Pancreas (tissue), 10 donors: ENCODE measurements at regions not wholly inside any gene's neighbourhood (a gene's known extent, or its start where the extent isn't known, plus 50 kb on each side); places are given as distances from the start of the nearest gene placed in this dataset.
A peak's percentile ranks its signal among the peaks of the same experiment; 100 is the strongest.

Source experiments
- ATAC-seq, 4 donors: fragments of 200-7000 bp; cut with Tn5 transposase; one replicate each; pipeline versions ENCODE4 v1.8.0 to v1.9.1; 2020; ENCODE audit warnings: mild to moderate bottlenecking in 4 of 4, moderate library complexity in 4 of 4
- DNase-seq, 6 donors: peaks; one replicate each; pipeline ENCODE4 v3.0.0-alpha.2; 2020
- FAIRE-seq: peaks from 2 replicates; lab custom pipeline; 2012; peaks lifted over from hg19 to GRCh38; lab: Jason Lieb, UNC
- H3K27ac ChIP-seq, 4 donors: fragments of 200-600 bp; sonication (generic); 1 replicate in 3 of 4; 2 replicates in 1 of 4; pipeline versions ENCODE4 v1.5.0 to v1.8.0; 2020
- H3K27me3 ChIP-seq, 4 donors: fragments of 200-600 bp; one replicate each; pipeline ENCODE4 v1.8.0; 2021
- H3K36me3 ChIP-seq, 3 donors: fragments of 200-600 bp; sonication (generic) in 1 of 3; one replicate each; pipeline versions ENCODE4 v1.5.0 to v1.8.0; 2020 to 2021
- H3K4me1 ChIP-seq, 3 donors: fragments of 200-600 bp; one replicate each; pipeline ENCODE4 v1.8.0; 2021
- H3K4me3 ChIP-seq, 4 donors: fragments of 200-600 bp; sonication (generic) in 2 of 4; one replicate each; pipeline versions ENCODE4 v1.5.0 to v1.8.0; 2020 to 2021
- H3K9me3 ChIP-seq, 4 donors: fragments of 200-600 bp; one replicate each; pipeline ENCODE4 v1.8.0; 2021
- WGBS, 2 donors: extraction: QIAGEN DNeasy Blood & Tissue Kit; methylation state at CpG; one replicate each; pipeline ENCODE4 v1.1.7; 2013; 5-methylcytosine and 5-hydroxymethylcytosine counted together
- intact Hi-C, 3 donors: fragments of 100-400 bp; cut with DNase I; formaldehyde crosslinking; loops; one replicate each; pipeline versions ENCODE4 v1.11.1 to v1.14.2; 2022
- TF ChIP-seq, protein P1 (sequence below), 4 donors: fragments of 200-600 bp; sonication (generic) in 3 of 4; IDR thresholded peaks; one replicate each; pipeline versions ENCODE4 v1.5.0 to v1.8.0; 2021; ENCODE audit warnings: antibody characterized with exemption in 4 of 4
- donor health status: healthy with polysubstance abuse.
- donor health status: DM: no; HTN: no; CAD: no; lungs with moderate emphysema.
- donor health status: DM: no; HTN: no; CAD: no.
- donor health status: control.
- donor health status: control.
- donor health status: Bipolar disorder and iron deficiency.
- donor health status: DM: yes; HTN: yes; CAD: no.
- donor health status: DM: no; HTN: no; CAD: no.
- donor health status: DM: no; HTN: no; CAD: no.
- donor health status: DM: yes; HTN: yes; CAD: no.

DNA sequence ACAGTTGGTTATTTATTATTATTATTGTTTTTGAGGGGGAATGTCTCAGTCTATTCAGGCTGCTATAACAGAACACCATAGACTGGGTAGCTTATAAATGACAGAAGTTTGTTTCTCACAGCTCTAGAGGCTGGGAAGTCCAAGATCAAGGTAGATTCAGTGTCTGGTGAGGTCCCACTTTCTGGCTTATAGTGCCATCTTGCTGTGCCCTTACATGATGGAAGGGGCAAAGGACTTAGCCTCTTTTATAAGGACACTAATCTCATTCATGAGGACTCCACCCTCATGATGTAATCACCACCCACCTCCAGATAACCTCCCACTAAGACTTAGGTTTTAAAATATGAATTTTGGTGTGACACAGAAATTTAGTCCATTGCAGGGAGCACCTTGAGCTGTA lies 224.6 kb downstream of the HAPSTR1 start:
- intact Hi-C loops, result loop anchor here in 1 of 3 donors (10.0 kb wide), 1 partner anchor 51 kb away; no protein-coding TSS in a partner anchor
- Histone ChIP-seq H3K9me3 (no peaks in the 10 kb centered on the region), H3K4me3 (no peak overlapping the region), H3K4me1 (peaks cover 6 to 10% (median 7%) of the 10 kb centered on the region in 3 donors), H3K27ac (peak overlapping the region in 3 of 4 donors; percentile 12 to 77 (median 53)), H3K36me3 (no peaks in the 10 kb centered on the region), H3K27me3 (no peaks in the 10 kb centered on the region)
- no peak for FAIRE-seq
- TF ChIP-seq, protein P1, sequence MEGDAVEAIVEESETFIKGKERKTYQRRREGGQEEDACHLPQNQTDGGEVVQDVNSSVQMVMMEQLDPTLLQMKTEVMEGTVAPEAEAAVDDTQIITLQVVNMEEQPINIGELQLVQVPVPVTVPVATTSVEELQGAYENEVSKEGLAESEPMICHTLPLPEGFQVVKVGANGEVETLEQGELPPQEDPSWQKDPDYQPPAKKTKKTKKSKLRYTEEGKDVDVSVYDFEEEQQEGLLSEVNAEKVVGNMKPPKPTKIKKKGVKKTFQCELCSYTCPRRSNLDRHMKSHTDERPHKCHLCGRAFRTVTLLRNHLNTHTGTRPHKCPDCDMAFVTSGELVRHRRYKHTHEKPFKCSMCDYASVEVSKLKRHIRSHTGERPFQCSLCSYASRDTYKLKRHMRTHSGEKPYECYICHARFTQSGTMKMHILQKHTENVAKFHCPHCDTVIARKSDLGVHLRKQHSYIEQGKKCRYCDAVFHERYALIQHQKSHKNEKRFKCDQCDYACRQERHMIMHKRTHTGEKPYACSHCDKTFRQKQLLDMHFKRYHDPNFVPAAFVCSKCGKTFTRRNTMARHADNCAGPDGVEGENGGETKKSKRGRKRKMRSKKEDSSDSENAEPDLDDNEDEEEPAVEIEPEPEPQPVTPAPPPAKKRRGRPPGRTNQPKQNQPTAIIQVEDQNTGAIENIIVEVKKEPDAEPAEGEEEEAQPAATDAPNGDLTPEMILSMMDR (IDR thresholded peaks at IDR 0.05), result no peak
- peak in 2 of 4 donors; percentile 6 to 22 for ATAC-seq
- no peak for DNase-seq

DNA sequence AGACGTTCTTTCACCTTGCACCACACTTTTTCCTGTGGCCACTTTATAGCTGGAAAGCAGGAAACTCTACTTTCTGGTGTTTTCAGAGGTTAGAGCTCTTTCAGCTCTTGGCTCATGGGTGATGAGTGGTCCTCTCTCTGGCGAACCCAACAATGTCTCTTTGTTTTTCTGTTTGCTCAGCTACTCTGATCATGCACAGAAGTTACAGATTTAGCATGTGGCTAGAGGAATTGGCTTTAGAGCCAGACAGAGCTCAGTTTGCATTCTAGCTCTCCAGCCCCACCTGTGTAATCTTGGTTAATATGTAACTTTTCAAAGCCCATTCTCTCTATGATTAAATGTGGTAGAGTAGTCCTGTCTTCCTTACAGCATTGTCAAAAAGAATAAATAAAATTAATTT lies 225.2 kb downstream of the HAPSTR1 start:
- Histone ChIP-seq H3K27me3 (no peaks in the 10 kb centered on the region), H3K36me3 (no peaks in the 10 kb centered on the region), H3K4me1 (peaks cover 6 to 10% (median 7%) of the 10 kb centered on the region in 3 donors), H3K9me3 (no peaks in the 10 kb centered on the region), H3K27ac (peak overlapping the region in 3 of 4 donors; percentile 12 to 77 (median 53)), H3K4me3 (no peak overlapping the region)
- DNase-seq (peak in 3 of 6 donors; percentile 47 to 49 (median 48)), FAIRE-seq (no peak), ATAC-seq (peak; percentile 95 to 99 (median 98))
- TF ChIP-seq, protein P1 (IDR thresholded peaks at IDR 0.05), result no peak
- WGBS, 2 donors, result 13 to 17% methylated on average over 2 of the region's 2 CpGs
- intact Hi-C loops, result loop anchor here in 1 of 3 donors (10.0 kb wide), 1 partner anchor 52 kb away; no protein-coding TSS in a partner anchor

- Histone ChIP-seq H3K27me3 (no peaks in the 10 kb centered on the region), H3K36me3 (no peaks in the 10 kb centered on the region), H3K27ac (no peak overlapping the region), H3K4me1 (peaks cover 6 to 11% (median 7%) of the 10 kb centered on the region in 3 donors), H3K4me3 (no peak overlapping the region), H3K9me3 (no peaks in the 10 kb centered on the region)
- FAIRE-seq (no peak), DNase-seq (no peak), ATAC-seq (no peak)
- WGBS, 2 donors, result 84 to 97% methylated on average over 2 of the region's 2 CpGs
- intact Hi-C loops, result loop anchor here in 1 of 3 donors (10.0 kb wide), 1 partner anchor 54 kb away; no protein-coding TSS in a partner anchor
- TF ChIP-seq, protein P1 (IDR thresholded peaks at IDR 0.05), result no peak
Measured at GRCh38 chr16:9318764-9319163, 227.3 kb downstream of the HAPSTR1 start.

DNA sequence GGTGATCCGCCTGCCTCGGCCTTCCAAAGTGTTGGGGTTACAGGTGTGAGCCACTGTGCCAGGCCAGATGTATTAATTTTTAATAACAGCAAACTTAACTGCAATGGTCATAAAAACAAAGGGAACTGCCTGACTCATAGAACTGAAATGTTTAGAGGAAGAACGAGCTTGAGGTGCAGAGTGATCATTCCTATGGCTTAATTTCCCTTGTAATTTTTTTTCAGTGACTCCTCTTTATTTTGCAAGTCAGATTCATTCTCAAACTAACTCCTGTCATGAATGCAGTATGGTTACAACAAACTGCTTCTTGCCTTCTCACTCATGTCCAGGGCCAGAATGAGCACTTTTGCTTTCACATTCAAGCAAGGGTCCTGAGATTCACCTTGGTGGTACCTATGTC lies 231.3 kb downstream of the HAPSTR1 start:
- H3K9me3 ChIP-seq, result no peaks in the 10 kb centered on the region
- H3K4me1 ChIP-seq, result peaks cover 0 to 3% (median 0%) of the 10 kb centered on the region in 3 donors
- ATAC-seq, result peak in 1 of 4 donors; percentile 40
- 53 to 57% methylated on average over 3 of the region's 3 CpGs for WGBS, 2 donors
- no peaks in the 10 kb centered on the region for H3K27me3 ChIP-seq
- TF ChIP-seq, protein P1 (IDR thresholded peaks at IDR 0.05), result no peak
- FAIRE-seq, result no peak
- H3K36me3 ChIP-seq, result no peaks in the 10 kb centered on the region
- intact Hi-C loops, result no loop called here
- H3K4me3 ChIP-seq, result no peak overlapping the region
- no peak for DNase-seq
- H3K27ac ChIP-seq, result peak overlapping the region in 1 of 4 donors; percentile 42

GRCh38 chr16:9323170-9323569 lies 231.7 kb downstream of the HAPSTR1 start:
- peak overlapping the region in 1 of 4 donors; percentile 42 for H3K27ac ChIP-seq
- H3K27me3 ChIP-seq, result no peaks in the 10 kb centered on the region
- intact Hi-C loops, result no loop called here
- TF ChIP-seq, protein P1 (IDR thresholded peaks at IDR 0.05), result no peak
- H3K4me3 ChIP-seq, result no peak overlapping the region
- H3K36me3 ChIP-seq, result no peaks in the 10 kb centered on the region
- ATAC-seq, result peak in 3 of 4 donors; percentile 23 to 67 (median 63)
- no peak for FAIRE-seq
- H3K9me3 ChIP-seq, result no peaks in the 10 kb centered on the region
- WGBS, 2 donors, result 48 to 61% methylated on average over 4 of the region's 4 CpGs
- DNase-seq, result peak in 1 of 6 donors; percentile 21
- peaks cover 0 to 3% (median 0%) of the 10 kb centered on the region in 3 donors for H3K4me1 ChIP-seq
